ENCODE measurements at regions not wholly inside any gene's neighbourhood (a gene's known extent, or its start where the extent isn't known, plus 50 kb on each side); places are given as distances from the start of the nearest gene placed in this dataset.

DNA sequence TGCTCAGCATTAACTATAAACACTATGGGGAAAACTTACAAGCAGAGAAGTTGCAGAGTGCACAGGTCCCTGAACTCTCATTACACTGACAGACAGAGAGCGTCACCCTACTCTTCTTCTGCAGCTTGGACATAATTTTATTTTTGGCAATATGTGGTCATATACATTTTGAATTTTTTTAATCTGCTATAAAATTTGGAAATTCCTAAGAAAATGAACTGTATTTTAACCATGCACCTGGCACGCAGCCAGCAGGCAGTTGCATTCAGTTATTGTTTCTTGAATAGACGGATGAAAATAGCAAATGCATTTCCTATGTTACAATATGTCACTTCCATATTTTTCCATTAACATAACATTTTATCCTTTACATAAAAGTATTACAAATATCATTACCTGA, 100.2 kb downstream of the SLC25A46 start:
- TF ChIP-seq POLR2A (IDR thresholded peaks at IDR 0.05) (no peak), POLR2AphosphoS5 (IDR thresholded peaks at IDR 0.05) (no peak)
- TF ChIP-seq, protein P1, sequence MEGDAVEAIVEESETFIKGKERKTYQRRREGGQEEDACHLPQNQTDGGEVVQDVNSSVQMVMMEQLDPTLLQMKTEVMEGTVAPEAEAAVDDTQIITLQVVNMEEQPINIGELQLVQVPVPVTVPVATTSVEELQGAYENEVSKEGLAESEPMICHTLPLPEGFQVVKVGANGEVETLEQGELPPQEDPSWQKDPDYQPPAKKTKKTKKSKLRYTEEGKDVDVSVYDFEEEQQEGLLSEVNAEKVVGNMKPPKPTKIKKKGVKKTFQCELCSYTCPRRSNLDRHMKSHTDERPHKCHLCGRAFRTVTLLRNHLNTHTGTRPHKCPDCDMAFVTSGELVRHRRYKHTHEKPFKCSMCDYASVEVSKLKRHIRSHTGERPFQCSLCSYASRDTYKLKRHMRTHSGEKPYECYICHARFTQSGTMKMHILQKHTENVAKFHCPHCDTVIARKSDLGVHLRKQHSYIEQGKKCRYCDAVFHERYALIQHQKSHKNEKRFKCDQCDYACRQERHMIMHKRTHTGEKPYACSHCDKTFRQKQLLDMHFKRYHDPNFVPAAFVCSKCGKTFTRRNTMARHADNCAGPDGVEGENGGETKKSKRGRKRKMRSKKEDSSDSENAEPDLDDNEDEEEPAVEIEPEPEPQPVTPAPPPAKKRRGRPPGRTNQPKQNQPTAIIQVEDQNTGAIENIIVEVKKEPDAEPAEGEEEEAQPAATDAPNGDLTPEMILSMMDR (IDR thresholded peaks at IDR 0.05) = no peak
